ENCODE measurements at regions not wholly inside any gene's neighbourhood (a gene's known extent, or its start where the extent isn't known, plus 50 kb on each side); places are given as distances from the start of the nearest gene placed in this dataset.

DNA sequence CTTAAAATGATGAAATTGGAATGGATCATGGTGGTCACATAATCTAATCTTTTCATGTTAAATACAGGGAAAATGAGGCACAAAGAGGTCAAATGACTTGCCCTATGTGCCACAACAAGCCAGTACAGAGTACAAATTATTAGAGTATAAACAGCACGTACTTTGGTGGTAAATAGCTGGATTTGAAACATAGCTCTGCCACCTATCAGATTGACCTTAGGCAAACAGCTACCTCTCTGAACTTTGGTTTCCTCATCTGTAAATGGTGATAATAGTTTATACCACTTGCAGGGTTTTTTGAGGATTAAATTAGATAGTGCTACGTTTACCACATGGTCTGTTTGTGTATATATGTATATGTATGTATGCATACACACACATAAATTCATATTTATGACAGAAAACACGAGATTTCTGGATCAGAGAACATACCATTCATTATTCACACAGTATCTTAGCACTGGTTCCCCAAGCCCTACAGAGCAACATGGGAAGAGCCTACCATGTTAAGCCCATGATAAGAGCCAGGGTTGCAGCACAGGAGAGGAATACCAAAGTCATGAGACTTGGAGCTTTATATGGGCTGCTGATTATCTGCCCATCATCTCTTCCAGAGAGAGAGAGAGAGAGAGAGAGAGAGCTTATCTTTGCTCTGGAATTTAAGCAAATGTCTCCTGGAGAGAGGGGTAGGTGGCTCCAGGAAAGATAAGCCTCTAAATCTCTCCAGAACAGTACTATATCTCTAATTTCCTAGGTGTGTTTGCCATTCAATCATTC, 73.5 kb downstream of the MDH1 start:
- TF ChIP-seq, protein P1, sequence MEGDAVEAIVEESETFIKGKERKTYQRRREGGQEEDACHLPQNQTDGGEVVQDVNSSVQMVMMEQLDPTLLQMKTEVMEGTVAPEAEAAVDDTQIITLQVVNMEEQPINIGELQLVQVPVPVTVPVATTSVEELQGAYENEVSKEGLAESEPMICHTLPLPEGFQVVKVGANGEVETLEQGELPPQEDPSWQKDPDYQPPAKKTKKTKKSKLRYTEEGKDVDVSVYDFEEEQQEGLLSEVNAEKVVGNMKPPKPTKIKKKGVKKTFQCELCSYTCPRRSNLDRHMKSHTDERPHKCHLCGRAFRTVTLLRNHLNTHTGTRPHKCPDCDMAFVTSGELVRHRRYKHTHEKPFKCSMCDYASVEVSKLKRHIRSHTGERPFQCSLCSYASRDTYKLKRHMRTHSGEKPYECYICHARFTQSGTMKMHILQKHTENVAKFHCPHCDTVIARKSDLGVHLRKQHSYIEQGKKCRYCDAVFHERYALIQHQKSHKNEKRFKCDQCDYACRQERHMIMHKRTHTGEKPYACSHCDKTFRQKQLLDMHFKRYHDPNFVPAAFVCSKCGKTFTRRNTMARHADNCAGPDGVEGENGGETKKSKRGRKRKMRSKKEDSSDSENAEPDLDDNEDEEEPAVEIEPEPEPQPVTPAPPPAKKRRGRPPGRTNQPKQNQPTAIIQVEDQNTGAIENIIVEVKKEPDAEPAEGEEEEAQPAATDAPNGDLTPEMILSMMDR (IDR thresholded peaks at IDR 0.05) = no peak
- TF ChIP-seq POLR2AphosphoS5 (IDR thresholded peaks at IDR 0.05) (no peak), POLR2A (IDR thresholded peaks at IDR 0.05) (no peak)
